GM23338 (cell line): ENCODE measurements at regions not wholly inside any gene's neighbourhood (a gene's known extent, or its start where the extent isn't known, plus 50 kb on each side); places are given as distances from the start of the nearest gene placed in this dataset.

Source experiments
- ATAC-seq: fragments of 200-7000 bp; cut with Tn5 transposase; 3 replicates; pipeline ENCODE4 v1.9.1; 2020
- DNase-seq: peaks from one replicate; pipeline ENCODE4 v3.0.0-alpha.2; 2015; ENCODE audit warnings: low spot score
- H2AFZ ChIP-seq: fragments of 200-600 bp; sonication (generic); 2 replicates; pipeline ENCODE4 v1.8.0; 2016; ENCODE audit warnings: antibody characterized with exemption, mild to moderate bottlenecking, moderate library complexity
- H3F3A ChIP-seq: fragments of 200-600 bp; sonication (generic); replicated peaks from 2 replicates; pipeline ENCODE4 v1.8.0; 2017; ENCODE audit warnings: antibody characterized with exemption, mixed run types, low read depth
- H3K27ac ChIP-seq: fragments of 200-600 bp; sonication (generic); 2 replicates; pipeline ENCODE4 v1.6.1; 2016; ENCODE audit warnings: low read depth
- H3K27me3 ChIP-seq: fragments of 200-600 bp; sonication (generic); 2 replicates; pipeline ENCODE4 v1.8.0; 2016; ENCODE audit warnings: mild to moderate bottlenecking, mixed run types, moderate library complexity; ENCODE audit not compliant: insufficient read depth
- H3K36me3 ChIP-seq: fragments of 200-600 bp; sonication (generic); 2 replicates; pipeline ENCODE4 v1.8.0; 2016; ENCODE audit warnings: mild to moderate bottlenecking; ENCODE audit not compliant: insufficient read depth
- H3K4me1 ChIP-seq: fragments of 200-600 bp; sonication (generic); 2 replicates; pipeline ENCODE4 v1.8.0; 2016; ENCODE audit warnings: mild to moderate bottlenecking, moderate library complexity; ENCODE audit not compliant: insufficient read depth
- H3K4me2 ChIP-seq: fragments of 200-600 bp; sonication (generic); 2 replicates; pipeline ENCODE4 v1.7.1; 2017; ENCODE audit warnings: mixed run types
- H3K4me3 ChIP-seq: fragments of 200-600 bp; sonication (generic); 2 replicates; pipeline ENCODE4 v1.6.1; 2016; ENCODE audit warnings: mixed run types
- H3K79me2 ChIP-seq: fragments of 200-600 bp; sonication (generic); replicated peaks from 2 replicates; pipeline ENCODE4 v1.8.0; 2017; ENCODE audit warnings: mild to moderate bottlenecking; ENCODE audit not compliant: insufficient read depth
- H3K9me2 ChIP-seq: fragments of 200-600 bp; sonication (generic); 2 replicates; pipeline ENCODE4 v1.8.0; 2017; ENCODE audit not compliant: insufficient read depth
- H4K20me1 ChIP-seq: fragments of 200-600 bp; sonication (generic); replicated peaks from 2 replicates; pipeline ENCODE4 v1.8.0; 2017; ENCODE audit warnings: mild to moderate bottlenecking; ENCODE audit not compliant: insufficient read depth
- H3K27ac Mint-ChIP-seq: 2 replicates; pipeline ENCODE4 v1.8.0; 2020; ENCODE audit warnings: inconsistent platforms, mild to moderate bottlenecking, moderate library complexity, mixed read lengths
- H3K27me3 Mint-ChIP-seq: 3 replicates; pipeline ENCODE4 v1.8.0; 2022; ENCODE audit warnings: low read depth, mild to moderate bottlenecking, moderate library complexity, mixed read lengths, inconsistent platforms; ENCODE audit not compliant: insufficient read depth, poor library complexity
- H3K36me3 Mint-ChIP-seq: 3 replicates; pipeline ENCODE4 v1.8.0; 2021; ENCODE audit warnings: low read depth, mild to moderate bottlenecking, inconsistent platforms, moderate library complexity, mixed read lengths
- H3K4me1 Mint-ChIP-seq: 3 replicates; pipeline ENCODE4 v1.8.0; 2020; ENCODE audit warnings: mild to moderate bottlenecking, inconsistent platforms, mixed read lengths
- H3K4me3 Mint-ChIP-seq: 3 replicates; pipeline ENCODE4 v1.8.0; 2021; ENCODE audit warnings: moderate library complexity, mild to moderate bottlenecking, inconsistent platforms, mixed read lengths
- H3K9me3 Mint-ChIP-seq: 3 replicates; pipeline ENCODE4 v1.8.0; 2020; ENCODE audit warnings: moderate library complexity, mild to moderate bottlenecking, inconsistent platforms, mixed read lengths
- CREB1 ChIP-seq: fragments of 250-450 bp; sonication (Bioruptor Pico); IDR thresholded peaks from 2 replicates; pipeline ENCODE4 v1.5.0; 2020; ENCODE audit warnings: low read depth, mild to moderate bottlenecking, moderate library complexity
- ETS1 ChIP-seq: IDR thresholded peaks from 2 replicates; pipeline ENCODE4 v1.6.1; 2016; ENCODE audit warnings: antibody characterized with exemption
- EZH2 ChIP-seq: fragments of 200-600 bp; sonication (generic); IDR thresholded peaks from one replicate; pipeline ENCODE4 v1.8.0; 2017; ENCODE audit warnings: antibody characterized with exemption, mild to moderate bottlenecking, low read depth; ENCODE audit not compliant: unreplicated experiment
- EZH2phosphoT487 ChIP-seq: fragments of 200-600 bp; sonication (generic); IDR thresholded peaks from one replicate; pipeline ENCODE4 v1.8.1; 2018; ENCODE audit warnings: antibody characterized with exemption; ENCODE audit not compliant: unreplicated experiment
- NANOG ChIP-seq: IDR thresholded peaks from 2 replicates; pipeline ENCODE4 v1.6.1; 2016; ENCODE audit warnings: antibody characterized with exemption, borderline replicate concordance
- POLR2AphosphoS5 ChIP-seq: IDR thresholded peaks from 2 replicates; pipeline ENCODE4 v1.6.1; 2016; ENCODE audit warnings: antibody characterized with exemption, low read depth
- REST ChIP-seq: IDR thresholded peaks from one replicate; pipeline ENCODE4 v1.6.1; 2018; ENCODE audit warnings: antibody characterized with exemption; ENCODE audit not compliant: unreplicated experiment
- STAT1 ChIP-seq: IDR thresholded peaks from one replicate; pipeline ENCODE4 v1.6.1; 2016; ENCODE audit warnings: antibody characterized with exemption; ENCODE audit not compliant: unreplicated experiment
- ZNF114 ChIP-seq: fragments of 250-450 bp; sonication (Bioruptor Pico); IDR thresholded peaks from 2 replicates; pipeline ENCODE4 v1.5.0; 2020; ENCODE audit warnings: mild to moderate bottlenecking, moderate library complexity
- ZNF331 ChIP-seq: fragments of 250-450 bp; sonication (Bioruptor Pico); IDR thresholded peaks from 2 replicates; pipeline ENCODE4 v1.5.0; 2020; ENCODE audit warnings: low read depth, mild to moderate bottlenecking, moderate library complexity
- TF ChIP-seq, protein P1 (sequence below): fragments of 250-450 bp; sonication (Bioruptor Pico); IDR thresholded peaks from 2 replicates; pipeline ENCODE4 v1.5.0; 2020; ENCODE audit warnings: mild to moderate bottlenecking, moderate library complexity

- H3K27me3 ChIP-seq = no peaks in the 10 kb centered on the region
- TF ChIP-seq POLR2AphosphoS5 (no peak), ETS1 (no peak), EZH2 (no peak), EZH2phosphoT487 (no peak), ZNF331 (CRISPR knock-in tag) (no peak), ZNF114 (no peak), STAT1 (no peak), NANOG (no peak), CREB1 (no peak), REST (no peak)
- TF ChIP-seq, protein P1, sequence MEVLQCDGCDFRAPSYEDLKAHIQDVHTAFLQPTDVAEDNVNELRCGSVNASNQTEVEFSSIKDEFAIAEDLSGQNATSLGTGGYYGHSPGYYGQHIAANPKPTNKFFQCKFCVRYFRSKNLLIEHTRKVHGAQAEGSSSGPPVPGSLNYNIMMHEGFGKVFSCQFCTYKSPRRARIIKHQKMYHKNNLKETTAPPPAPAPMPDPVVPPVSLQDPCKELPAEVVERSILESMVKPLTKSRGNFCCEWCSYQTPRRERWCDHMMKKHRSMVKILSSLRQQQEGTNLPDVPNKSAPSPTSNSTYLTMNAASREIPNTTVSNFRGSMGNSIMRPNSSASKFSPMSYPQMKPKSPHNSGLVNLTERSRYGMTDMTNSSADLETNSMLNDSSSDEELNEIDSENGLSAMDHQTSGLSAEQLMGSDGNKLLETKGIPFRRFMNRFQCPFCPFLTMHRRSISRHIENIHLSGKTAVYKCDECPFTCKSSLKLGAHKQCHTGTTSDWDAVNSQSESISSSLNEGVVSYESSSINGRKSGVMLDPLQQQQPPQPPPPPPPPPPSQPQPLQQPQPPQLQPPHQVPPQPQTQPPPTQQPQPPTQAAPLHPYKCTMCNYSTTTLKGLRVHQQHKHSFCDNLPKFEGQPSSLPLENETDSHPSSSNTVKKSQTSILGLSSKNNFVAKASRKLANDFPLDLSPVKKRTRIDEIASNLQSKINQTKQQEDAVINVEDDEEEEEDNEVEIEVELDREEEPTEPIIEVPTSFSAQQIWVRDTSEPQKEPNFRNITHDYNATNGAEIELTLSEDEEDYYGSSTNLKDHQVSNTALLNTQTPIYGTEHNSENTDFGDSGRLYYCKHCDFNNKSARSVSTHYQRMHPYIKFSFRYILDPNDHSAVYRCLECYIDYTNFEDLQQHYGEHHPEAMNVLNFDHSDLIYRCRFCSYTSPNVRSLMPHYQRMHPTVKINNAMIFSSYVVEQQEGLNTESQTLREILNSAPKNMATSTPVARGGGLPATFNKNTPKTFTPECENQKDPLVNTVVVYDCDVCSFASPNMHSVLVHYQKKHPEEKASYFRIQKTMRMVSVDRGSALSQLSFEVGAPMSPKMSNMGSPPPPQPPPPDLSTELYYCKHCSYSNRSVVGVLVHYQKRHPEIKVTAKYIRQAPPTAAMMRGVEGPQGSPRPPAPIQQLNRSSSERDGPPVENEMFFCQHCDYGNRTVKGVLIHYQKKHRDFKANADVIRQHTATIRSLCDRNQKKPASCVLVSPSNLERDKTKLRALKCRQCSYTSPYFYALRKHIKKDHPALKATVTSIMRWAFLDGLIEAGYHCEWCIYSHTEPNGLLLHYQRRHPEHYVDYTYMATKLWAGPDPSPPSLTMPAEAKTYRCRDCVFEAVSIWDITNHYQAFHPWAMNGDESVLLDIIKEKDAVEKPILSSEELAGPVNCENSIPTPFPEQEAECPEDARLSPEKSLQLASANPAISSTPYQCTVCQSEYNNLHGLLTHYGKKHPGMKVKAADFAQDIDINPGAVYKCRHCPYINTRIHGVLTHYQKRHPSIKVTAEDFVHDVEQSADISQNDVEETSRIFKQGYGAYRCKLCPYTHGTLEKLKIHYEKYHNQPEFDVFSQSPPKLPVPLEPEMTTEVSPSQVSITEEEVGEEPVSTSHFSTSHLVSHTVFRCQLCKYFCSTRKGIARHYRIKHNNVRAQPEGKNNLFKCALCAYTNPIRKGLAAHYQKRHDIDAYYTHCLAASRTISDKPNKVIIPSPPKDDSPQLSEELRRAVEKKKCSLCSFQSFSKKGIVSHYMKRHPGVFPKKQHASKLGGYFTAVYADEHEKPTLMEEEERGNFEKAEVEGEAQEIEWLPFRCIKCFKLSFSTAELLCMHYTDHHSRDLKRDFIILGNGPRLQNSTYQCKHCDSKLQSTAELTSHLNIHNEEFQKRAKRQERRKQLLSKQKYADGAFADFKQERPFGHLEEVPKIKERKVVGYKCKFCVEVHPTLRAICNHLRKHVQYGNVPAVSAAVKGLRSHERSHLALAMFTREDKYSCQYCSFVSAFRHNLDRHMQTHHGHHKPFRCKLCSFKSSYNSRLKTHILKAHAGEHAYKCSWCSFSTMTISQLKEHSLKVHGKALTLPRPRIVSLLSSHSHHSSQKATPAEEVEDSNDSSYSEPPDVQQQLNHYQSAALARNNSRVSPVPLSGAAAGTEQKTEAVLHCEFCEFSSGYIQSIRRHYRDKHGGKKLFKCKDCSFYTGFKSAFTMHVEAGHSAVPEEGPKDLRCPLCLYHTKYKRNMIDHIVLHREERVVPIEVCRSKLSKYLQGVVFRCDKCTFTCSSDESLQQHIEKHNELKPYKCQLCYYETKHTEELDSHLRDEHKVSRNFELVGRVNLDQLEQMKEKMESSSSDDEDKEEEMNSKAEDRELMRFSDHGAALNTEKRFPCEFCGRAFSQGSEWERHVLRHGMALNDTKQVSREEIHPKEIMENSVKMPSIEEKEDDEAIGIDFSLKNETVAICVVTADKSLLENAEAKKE = no peak
- no peaks in the 10 kb centered on the region for H3K9me2 ChIP-seq
- Mint-ChIP-seq H3K4me3 (no peak overlapping the region), H3K9me3 (no peaks in the 10 kb centered on the region), H3K27me3 (no peaks in the 10 kb centered on the region), H3K27ac (no peak overlapping the region), H3K4me1 (peaks cover 7% of the 10 kb centered on the region; the same call in 2 of the 3 replicates), H3K36me3 (no peaks in the 10 kb centered on the region)
- H3K4me2 ChIP-seq = no peak overlapping the region
- H4K20me1 ChIP-seq = no peaks in the 10 kb centered on the region
- no peak overlapping the region for H3K27ac ChIP-seq
- no peaks in the 10 kb centered on the region for H3F3A ChIP-seq
- H3K4me3 ChIP-seq = no peak overlapping the region
- ATAC-seq = no peak
- no peak for DNase-seq
- no peaks in the 10 kb centered on the region for H3K36me3 ChIP-seq
- no peak overlapping the region for H2AFZ ChIP-seq
- H3K4me1 ChIP-seq = no peaks in the 10 kb centered on the region
- H3K79me2 ChIP-seq = no peaks in the 10 kb centered on the region
Observed at GRCh38 chr13:107462501-107462900, 752.8 kb downstream of the LIG4 start.
